ENCODE measurements at regions not wholly inside any gene's neighbourhood (a gene's known extent, or its start where the extent isn't known, plus 50 kb on each side); places are given as distances from the start of the nearest gene placed in this dataset.

- dilution Hi-C loops (cut with MboI; ENCODE audit: extremely low pct_ligation_motif_present, low sequenced_read_pairs), result no loop called here
- H3K9me1 ChIP-seq (ENCODE audit: control insufficient read depth, extremely low read depth, insufficient read depth, low read length), result no peaks in the 10 kb centered on the region
- no peaks in the 10 kb centered on the region for H3K9me3 ChIP-seq (ENCODE audit: control insufficient read depth, low read depth, low read length)
- DNase-seq (ENCODE audit: low read depth, low spot score) (no peak), FAIRE-seq (no peak)
- no peak overlapping the region for H3K4me2 ChIP-seq (ENCODE audit: control insufficient read depth, extremely low read depth, insufficient read depth, low read depth, low read length)
- no peaks in the 10 kb centered on the region for H4K20me1 ChIP-seq (ENCODE audit: control insufficient read depth, extremely low read depth, insufficient read depth, low read length)
- no peak overlapping the region for H2AFZ ChIP-seq (ENCODE audit: control insufficient read depth, low read length)
- H3K36me3 ChIP-seq (ENCODE audit: control insufficient read depth in 2 of 2, extremely low read depth in 1 of 2, insufficient read depth in 2 of 2, low read length in 2 of 2), result no peaks in the 10 kb centered on the region
- H3K4me3 ChIP-seq (ENCODE audit: control insufficient read depth in 2 of 3, extremely low read depth in 1 of 3, insufficient read depth in 2 of 3, low read depth in 1 of 3, low read length in 3 of 3), result no peak overlapping the region
- no peaks in the 10 kb centered on the region for H3K27me3 ChIP-seq (ENCODE audit: control insufficient read depth, extremely low read depth, insufficient read depth, low read length)
- H3K79me2 ChIP-seq (ENCODE audit: control insufficient read depth, insufficient read depth, low read length), result no peaks in the 10 kb centered on the region
- no peak overlapping the region for H3K9ac ChIP-seq (ENCODE audit: control insufficient read depth, extremely low read depth, insufficient read depth, low read length)
- H3K4me1 ChIP-seq (ENCODE audit: control insufficient read depth, extremely low read depth, insufficient read depth, low read length), result no peaks in the 10 kb centered on the region
- H3K27ac ChIP-seq (ENCODE audit: control insufficient read depth, insufficient read depth, low read length), result no peak overlapping the region
- TF ChIP-seq EZH2 (IDR thresholded peaks at IDR 0.05; ENCODE audit: low read length), result no peak
- no peak for TF ChIP-seq CTCF (optimal IDR thresholded peaks at IDR 0.05 in 1 of 3, IDR thresholded peaks at IDR 0.05 in 1 of 3, conservative IDR thresholded peaks at IDR 0.05 in 1 of 3; ENCODE audit: extremely low read depth in 1 of 3, insufficient read depth in 2 of 3, low read length in 3 of 3)
Measured at GRCh38 chr20:51900443-51900842, 98.1 kb upstream of the SALL4 start.

GRCh38 chr20:51899674-51900073 is 97.4 kb upstream of the SALL4 start:
- no peaks in the 10 kb centered on the region for H3K79me2 ChIP-seq (ENCODE audit: control insufficient read depth, insufficient read depth, low read length)
- H3K4me1 ChIP-seq (ENCODE audit: control insufficient read depth, extremely low read depth, insufficient read depth, low read length), result no peaks in the 10 kb centered on the region
- H3K27ac ChIP-seq (ENCODE audit: control insufficient read depth, insufficient read depth, low read length), result no peak overlapping the region
- H3K9me3 ChIP-seq (ENCODE audit: control insufficient read depth, low read depth, low read length), result no peaks in the 10 kb centered on the region
- no peaks in the 10 kb centered on the region for H3K36me3 ChIP-seq (ENCODE audit: control insufficient read depth in 2 of 2, extremely low read depth in 1 of 2, insufficient read depth in 2 of 2, low read length in 2 of 2)
- dilution Hi-C loops (cut with MboI; ENCODE audit: extremely low pct_ligation_motif_present, low sequenced_read_pairs), result no loop called here
- H3K4me3 ChIP-seq (ENCODE audit: control insufficient read depth in 2 of 3, extremely low read depth in 1 of 3, insufficient read depth in 2 of 3, low read depth in 1 of 3, low read length in 3 of 3), result no peak overlapping the region
- H3K27me3 ChIP-seq (ENCODE audit: control insufficient read depth, extremely low read depth, insufficient read depth, low read length), result no peaks in the 10 kb centered on the region
- no peaks in the 10 kb centered on the region for H3K9me1 ChIP-seq (ENCODE audit: control insufficient read depth, extremely low read depth, insufficient read depth, low read length)
- no peak for TF ChIP-seq CTCF (optimal IDR thresholded peaks at IDR 0.05 in 1 of 3, IDR thresholded peaks at IDR 0.05 in 1 of 3, conservative IDR thresholded peaks at IDR 0.05 in 1 of 3; ENCODE audit: extremely low read depth in 1 of 3, insufficient read depth in 2 of 3, low read length in 3 of 3)
- no peak for TF ChIP-seq EZH2 (IDR thresholded peaks at IDR 0.05; ENCODE audit: low read length)
- no peak overlapping the region for H2AFZ ChIP-seq (ENCODE audit: control insufficient read depth, low read length)
- no peak overlapping the region for H3K9ac ChIP-seq (ENCODE audit: control insufficient read depth, extremely low read depth, insufficient read depth, low read length)
- FAIRE-seq (no peak), DNase-seq (ENCODE audit: low read depth, low spot score) (no peak)
- H4K20me1 ChIP-seq (ENCODE audit: control insufficient read depth, extremely low read depth, insufficient read depth, low read length), result no peaks in the 10 kb centered on the region
- no peak overlapping the region for H3K4me2 ChIP-seq (ENCODE audit: control insufficient read depth, extremely low read depth, insufficient read depth, low read depth, low read length)
